ENCODE measurements at regions not wholly inside any gene's neighbourhood (a gene's known extent, or its start where the extent isn't known, plus 50 kb on each side); places are given as distances from the start of the nearest gene placed in this dataset.
"Not testable (repeated sequence)": the region's sequence is repeated elsewhere in the genome, so short reads cannot be mapped to it uniquely, and the experiment has no call there.

DNA sequence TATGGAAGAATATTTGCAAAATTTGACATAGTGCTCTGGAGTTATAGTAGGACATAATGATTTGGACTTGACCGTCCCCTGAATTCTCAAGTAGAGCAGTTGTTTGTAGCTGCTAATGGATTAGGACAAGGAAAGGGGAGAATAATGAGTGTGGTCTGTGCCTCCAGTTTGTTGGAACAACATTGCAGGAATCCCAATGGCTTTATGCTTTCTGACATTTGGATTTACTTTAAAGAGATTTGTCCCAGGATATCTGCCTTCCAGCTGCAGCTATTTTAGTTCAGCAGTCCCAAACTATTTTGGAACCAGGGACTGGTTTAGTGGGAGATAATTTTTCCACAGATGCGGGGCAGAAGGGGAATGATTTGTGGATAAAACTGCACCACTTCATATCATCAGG is 648.2 kb downstream of the SLCO4C1 start:
- TF ChIP-seq, protein P1, sequence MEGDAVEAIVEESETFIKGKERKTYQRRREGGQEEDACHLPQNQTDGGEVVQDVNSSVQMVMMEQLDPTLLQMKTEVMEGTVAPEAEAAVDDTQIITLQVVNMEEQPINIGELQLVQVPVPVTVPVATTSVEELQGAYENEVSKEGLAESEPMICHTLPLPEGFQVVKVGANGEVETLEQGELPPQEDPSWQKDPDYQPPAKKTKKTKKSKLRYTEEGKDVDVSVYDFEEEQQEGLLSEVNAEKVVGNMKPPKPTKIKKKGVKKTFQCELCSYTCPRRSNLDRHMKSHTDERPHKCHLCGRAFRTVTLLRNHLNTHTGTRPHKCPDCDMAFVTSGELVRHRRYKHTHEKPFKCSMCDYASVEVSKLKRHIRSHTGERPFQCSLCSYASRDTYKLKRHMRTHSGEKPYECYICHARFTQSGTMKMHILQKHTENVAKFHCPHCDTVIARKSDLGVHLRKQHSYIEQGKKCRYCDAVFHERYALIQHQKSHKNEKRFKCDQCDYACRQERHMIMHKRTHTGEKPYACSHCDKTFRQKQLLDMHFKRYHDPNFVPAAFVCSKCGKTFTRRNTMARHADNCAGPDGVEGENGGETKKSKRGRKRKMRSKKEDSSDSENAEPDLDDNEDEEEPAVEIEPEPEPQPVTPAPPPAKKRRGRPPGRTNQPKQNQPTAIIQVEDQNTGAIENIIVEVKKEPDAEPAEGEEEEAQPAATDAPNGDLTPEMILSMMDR (IDR thresholded peaks at IDR 0.05): no peak
- no peak for ATAC-seq (ENCODE audit: low FRiP score)
- DNase-seq (ENCODE audit: low spot score): no peak

DNA sequence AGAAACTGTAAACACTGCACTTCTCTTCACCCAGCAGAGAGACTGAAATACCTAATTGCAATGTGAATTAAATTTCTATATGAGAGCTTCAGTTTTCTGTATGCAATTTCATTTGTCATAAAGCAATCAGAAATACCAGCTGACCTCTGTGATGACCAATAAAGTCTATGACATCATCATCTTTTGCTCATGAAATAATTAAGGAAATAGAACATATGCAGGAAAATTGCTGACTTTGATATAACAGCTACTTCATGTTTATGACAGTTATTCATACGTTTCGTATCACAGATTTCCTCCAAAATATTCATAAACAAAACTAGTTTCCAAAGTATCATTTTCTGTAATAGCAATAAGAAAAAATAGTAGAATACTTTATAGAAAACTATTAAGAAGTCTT is 652.3 kb downstream of the SLCO4C1 start:
- ATAC-seq (ENCODE audit: low FRiP score) (no peak), DNase-seq (ENCODE audit: low spot score) (no peak)
- TF ChIP-seq, protein P1 (IDR thresholded peaks at IDR 0.05): no peak

DNA sequence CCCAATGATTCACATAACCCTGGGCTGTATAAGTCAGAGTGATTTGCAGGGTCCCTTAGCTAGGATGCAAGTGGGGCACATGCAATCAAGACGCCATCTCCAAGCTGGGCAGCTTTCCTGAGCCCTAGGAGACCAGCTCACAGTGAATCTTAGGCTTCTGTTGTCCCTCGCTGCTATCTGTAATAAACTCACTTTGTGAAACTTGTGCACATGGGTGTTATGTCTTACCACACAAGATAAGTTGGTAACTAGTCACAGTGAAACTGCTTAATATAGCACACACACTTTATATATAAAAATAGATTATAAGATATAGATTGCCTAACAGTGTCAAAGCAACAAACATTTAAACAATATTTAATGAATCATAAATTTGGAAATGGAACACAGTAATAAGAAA is 658.5 kb downstream of the SLCO4C1 start:
- no peak for DNase-seq (ENCODE audit: low spot score)
- TF ChIP-seq, protein P1 (IDR thresholded peaks at IDR 0.05): no peak
- no peak for ATAC-seq (ENCODE audit: low FRiP score)

DNA sequence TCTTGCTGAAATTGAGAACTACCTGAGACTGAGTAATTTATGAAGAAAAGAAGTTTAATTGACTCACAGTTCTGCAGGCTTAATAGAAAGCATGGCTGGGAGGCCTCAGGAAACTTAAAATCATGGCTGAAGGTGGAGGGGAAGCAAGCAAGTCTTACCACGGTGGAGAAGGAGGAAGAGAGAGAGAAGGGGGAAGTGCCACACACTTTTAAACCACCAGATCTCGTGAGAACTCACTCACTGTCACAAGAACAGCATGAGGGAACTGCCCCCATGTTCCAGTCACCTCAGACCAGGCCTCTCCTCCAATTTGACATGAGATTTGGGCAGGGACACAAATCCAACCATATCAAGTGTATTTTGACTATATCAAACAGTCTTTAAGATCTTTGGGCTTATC is 668.3 kb downstream of the SLCO4C1 start:
- not testable (repeated sequence) for DNase-seq (ENCODE audit: low spot score); ATAC-seq (ENCODE audit: low FRiP score)

DNA sequence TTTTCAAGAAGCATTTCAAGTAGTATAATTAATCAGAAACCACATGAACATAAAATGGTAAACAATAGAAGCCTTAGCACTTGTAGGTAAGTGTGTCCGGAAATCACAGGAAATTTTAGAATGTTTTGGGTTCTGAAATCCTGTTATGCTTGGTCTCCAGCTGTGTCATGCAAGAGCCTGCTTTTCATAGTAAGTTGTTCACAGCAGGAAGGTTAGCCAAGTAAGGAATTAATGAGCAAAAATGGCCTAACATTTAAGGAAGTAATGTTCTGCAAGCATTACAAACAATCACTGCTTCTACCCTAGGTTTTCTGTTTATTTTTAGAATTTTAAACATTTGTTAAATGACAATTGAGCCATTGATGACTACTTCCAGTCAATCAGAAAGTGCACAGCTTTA is 669.5 kb downstream of the SLCO4C1 start:
- TF ChIP-seq, protein P1 (IDR thresholded peaks at IDR 0.05): no peak
- DNase-seq (ENCODE audit: low spot score) (no peak), ATAC-seq (ENCODE audit: low FRiP score) (no peak)

DNA sequence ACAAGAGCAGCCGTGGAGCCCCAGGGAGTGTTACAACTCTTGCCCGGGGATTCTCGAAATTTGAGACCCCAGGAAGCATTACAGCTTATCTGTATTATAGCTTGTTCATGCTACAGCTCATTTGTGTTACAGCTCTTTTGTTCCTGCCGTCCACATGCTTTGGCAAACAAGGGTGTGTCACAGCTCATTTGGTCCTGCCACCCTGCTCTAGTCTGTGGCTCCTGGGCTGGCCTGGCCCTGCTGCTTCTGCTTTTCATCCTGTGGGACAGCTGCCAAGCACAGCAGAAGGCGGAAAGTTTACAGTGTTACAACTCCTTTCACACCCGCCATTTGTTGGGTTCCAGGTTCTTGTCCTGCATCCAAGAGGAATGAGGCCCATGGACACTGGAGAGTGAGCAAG is 685.0 kb downstream of the SLCO4C1 start:
- TF ChIP-seq, protein P1 (IDR thresholded peaks at IDR 0.05): no peak
- DNase-seq (ENCODE audit: low spot score) (no peak), ATAC-seq (ENCODE audit: low FRiP score) (no peak)

DNA sequence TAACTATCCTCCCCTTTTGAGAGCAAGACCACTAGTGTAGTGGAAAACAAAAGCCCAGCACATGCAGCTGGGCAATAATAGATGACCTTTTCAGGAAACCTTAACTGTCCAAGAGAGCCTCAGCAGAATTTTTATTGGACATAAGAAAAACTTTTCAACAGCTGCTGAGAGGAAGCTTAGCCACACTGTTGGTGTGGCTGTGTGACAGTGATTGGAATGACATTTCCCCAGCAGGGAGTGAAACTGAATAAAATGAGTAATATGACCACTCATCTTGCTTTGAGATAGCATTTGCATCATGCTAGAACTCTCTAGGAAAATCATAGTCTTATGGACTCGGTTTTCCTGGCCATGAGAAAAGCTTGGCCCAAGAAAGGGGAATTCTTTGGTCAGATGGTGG is 687.8 kb downstream of the SLCO4C1 start:
- ATAC-seq (ENCODE audit: low FRiP score) (no peak), DNase-seq (ENCODE audit: low spot score) (no peak)
- TF ChIP-seq, protein P1 (IDR thresholded peaks at IDR 0.05): no peak

DNA sequence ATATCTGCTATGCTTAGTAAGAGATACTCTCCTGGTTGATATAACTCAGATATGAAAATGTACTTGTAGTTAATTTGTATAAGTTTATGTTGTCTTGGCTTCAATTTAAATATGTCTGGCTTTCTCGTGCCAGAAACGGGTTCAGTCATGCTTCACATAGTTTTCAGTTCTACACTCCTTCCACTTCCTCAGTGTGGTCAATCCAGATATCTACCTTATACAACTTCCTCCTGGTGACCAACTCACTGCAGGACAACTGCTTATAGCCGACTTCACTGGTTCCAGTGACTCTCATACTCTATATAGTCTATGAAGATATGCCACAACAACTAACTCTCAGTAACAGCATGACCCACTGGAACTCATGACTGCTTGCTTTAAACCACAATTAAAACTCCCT is 690.4 kb downstream of the SLCO4C1 start:
- ATAC-seq (ENCODE audit: low FRiP score): no peak
- TF ChIP-seq, protein P1 (IDR thresholded peaks at IDR 0.05): no peak
- no peak for DNase-seq (ENCODE audit: low spot score)
